ENCODE measurements at regions not wholly inside any gene's neighbourhood (a gene's known extent, or its start where the extent isn't known, plus 50 kb on each side); places are given as distances from the start of the nearest gene placed in this dataset.

- Histone ChIP-seq H2AK5ac (ENCODE audit: low read length) (no peak overlapping the region), H3K27ac (ENCODE audit: low read depth, low read length) (no peak overlapping the region), H3K79me1 (ENCODE audit: low read length) (no peaks in the 10 kb centered on the region), H3K79me2 (ENCODE audit: control insufficient read depth, insufficient read depth, low read length, poor library complexity) (no peaks in the 10 kb centered on the region), H3K27me3 (ENCODE audit: insufficient read depth, low read length) (no peaks in the 10 kb centered on the region), H3K4me2 (ENCODE audit: low read length) (no peak overlapping the region), H3K14ac (ENCODE audit: low read length) (no peak overlapping the region), H3K4me1 (ENCODE audit: control insufficient read depth in 1 of 2, insufficient read depth in 2 of 2, low read length in 2 of 2) (no peaks in the 10 kb centered on the region), H4K91ac (ENCODE audit: low read depth, low read length) (no peak overlapping the region), H3K9ac (ENCODE audit: low read length) (no peak overlapping the region), H3K4me3 (ENCODE audit: low read depth, low read length) (no peak overlapping the region), H3K18ac (ENCODE audit: low read length) (no peak overlapping the region), H2BK12ac (ENCODE audit: low read length) (no peak overlapping the region), H4K8ac (ENCODE audit: low read depth, low read length) (no peak overlapping the region), H2BK5ac (ENCODE audit: low read depth, low read length, poor library complexity) (no peak overlapping the region), H3K36me3 (ENCODE audit: control insufficient read depth in 1 of 2, insufficient read depth in 2 of 2, low read length in 2 of 2) (no peaks in the 10 kb centered on the region), H4K12ac (ENCODE audit: low read depth, low read length) (no peak overlapping the region), H2BK120ac (ENCODE audit: insufficient read depth, low read length, poor library complexity) (no peak overlapping the region), H2AFZ (ENCODE audit: insufficient read depth, low read length, poor library complexity) (no peak overlapping the region), H3K4ac (ENCODE audit: low read depth, low read length) (no peak overlapping the region), H3K23ac (ENCODE audit: low read length) (no peak overlapping the region), H3K9me3 (ENCODE audit: insufficient read depth, low read depth, low read length) (no peaks in the 10 kb centered on the region)
- DNase-seq: no peak
- no CpG with 5 or more reads among the region's 3 CpGs for WGBS (ENCODE audit: extremely low coverage, insufficient coverage, insufficient read length)
These were observed 1672.4 kb downstream of the KCNT2 start for GRCh38 chr1:194935864-194936263.

- Histone ChIP-seq H3K4me2 (ENCODE audit: low read length) (no peak overlapping the region), H3K4ac (ENCODE audit: low read depth, low read length) (no peak overlapping the region), H2BK12ac (ENCODE audit: low read length) (no peak overlapping the region), H3K79me1 (ENCODE audit: low read length) (no peaks in the 10 kb centered on the region), H2AFZ (ENCODE audit: insufficient read depth, low read length, poor library complexity) (no peak overlapping the region), H3K79me2 (ENCODE audit: control insufficient read depth, insufficient read depth, low read length, poor library complexity) (no peaks in the 10 kb centered on the region), H3K4me3 (ENCODE audit: low read depth, low read length) (no peak overlapping the region), H3K27ac (ENCODE audit: low read depth, low read length) (no peak overlapping the region), H3K9me3 (ENCODE audit: insufficient read depth, low read depth, low read length) (no peaks in the 10 kb centered on the region), H3K27me3 (ENCODE audit: insufficient read depth, low read length) (no peaks in the 10 kb centered on the region), H3K18ac (ENCODE audit: low read length) (no peak overlapping the region), H4K91ac (ENCODE audit: low read depth, low read length) (no peak overlapping the region), H2AK5ac (ENCODE audit: low read length) (no peak overlapping the region), H3K36me3 (ENCODE audit: control insufficient read depth in 1 of 2, insufficient read depth in 2 of 2, low read length in 2 of 2) (no peaks in the 10 kb centered on the region), H4K8ac (ENCODE audit: low read depth, low read length) (no peak overlapping the region), H3K4me1 (ENCODE audit: control insufficient read depth in 1 of 2, insufficient read depth in 2 of 2, low read length in 2 of 2) (no peaks in the 10 kb centered on the region), H2BK5ac (ENCODE audit: low read depth, low read length, poor library complexity) (no peak overlapping the region), H2BK120ac (ENCODE audit: insufficient read depth, low read length, poor library complexity) (no peak overlapping the region), H3K23ac (ENCODE audit: low read length) (no peak overlapping the region), H3K14ac (ENCODE audit: low read length) (no peak overlapping the region), H3K9ac (ENCODE audit: low read length) (no peak overlapping the region), H4K12ac (ENCODE audit: low read depth, low read length) (no peak overlapping the region)
- no peak for DNase-seq
- no CpG with 5 or more reads among the region's 1 CpG for WGBS (ENCODE audit: extremely low coverage, insufficient coverage, insufficient read length)
These were observed 1677.1 kb downstream of the KCNT2 start for GRCh38 chr1:194931166-194931565.

- Histone ChIP-seq H4K12ac (ENCODE audit: low read depth, low read length) (no peak overlapping the region), H3K4me2 (ENCODE audit: low read length) (no peak overlapping the region), H2AFZ (ENCODE audit: insufficient read depth, low read length, poor library complexity) (no peak overlapping the region), H3K4me3 (ENCODE audit: low read depth, low read length) (no peak overlapping the region), H3K27me3 (ENCODE audit: insufficient read depth, low read length) (no peaks in the 10 kb centered on the region), H3K23ac (ENCODE audit: low read length) (no peak overlapping the region), H3K4me1 (ENCODE audit: control insufficient read depth in 1 of 2, insufficient read depth in 2 of 2, low read length in 2 of 2) (no peaks in the 10 kb centered on the region), H2BK12ac (ENCODE audit: low read length) (no peak overlapping the region), H2AK5ac (ENCODE audit: low read length) (no peak overlapping the region), H2BK120ac (ENCODE audit: insufficient read depth, low read length, poor library complexity) (no peak overlapping the region), H4K8ac (ENCODE audit: low read depth, low read length) (no peak overlapping the region), H3K36me3 (ENCODE audit: control insufficient read depth in 1 of 2, insufficient read depth in 2 of 2, low read length in 2 of 2) (no peaks in the 10 kb centered on the region), H3K4ac (ENCODE audit: low read depth, low read length) (no peak overlapping the region), H3K18ac (ENCODE audit: low read length) (no peak overlapping the region), H4K91ac (ENCODE audit: low read depth, low read length) (no peak overlapping the region), H3K9me3 (ENCODE audit: insufficient read depth, low read depth, low read length) (no peaks in the 10 kb centered on the region), H3K14ac (ENCODE audit: low read length) (no peak overlapping the region), H3K27ac (ENCODE audit: low read depth, low read length) (no peak overlapping the region), H3K79me1 (ENCODE audit: low read length) (no peaks in the 10 kb centered on the region), H3K79me2 (ENCODE audit: control insufficient read depth, insufficient read depth, low read length, poor library complexity) (no peaks in the 10 kb centered on the region), H2BK5ac (ENCODE audit: low read depth, low read length, poor library complexity) (no peak overlapping the region), H3K9ac (ENCODE audit: low read length) (no peak overlapping the region)
- no peak for DNase-seq
- no CpG with 5 or more reads among the region's 2 CpGs for WGBS (ENCODE audit: extremely low coverage, insufficient coverage, insufficient read length)
These were observed 1678.1 kb downstream of the KCNT2 start for GRCh38 chr1:194930132-194930531.

- Histone ChIP-seq H3K4me1 (ENCODE audit: control insufficient read depth in 1 of 2, insufficient read depth in 2 of 2, low read length in 2 of 2) (no peaks in the 10 kb centered on the region), H3K4me3 (ENCODE audit: low read depth, low read length) (no peak overlapping the region), H3K23ac (ENCODE audit: low read length) (no peak overlapping the region), H3K27ac (ENCODE audit: low read depth, low read length) (no peak overlapping the region), H4K12ac (ENCODE audit: low read depth, low read length) (no peak overlapping the region), H3K79me1 (ENCODE audit: low read length) (no peaks in the 10 kb centered on the region), H3K18ac (ENCODE audit: low read length) (no peak overlapping the region), H4K8ac (ENCODE audit: low read depth, low read length) (no peak overlapping the region), H2BK120ac (ENCODE audit: insufficient read depth, low read length, poor library complexity) (no peak overlapping the region), H2AFZ (ENCODE audit: insufficient read depth, low read length, poor library complexity) (no peak overlapping the region), H3K79me2 (ENCODE audit: control insufficient read depth, insufficient read depth, low read length, poor library complexity) (no peaks in the 10 kb centered on the region), H3K9ac (ENCODE audit: low read length) (no peak overlapping the region), H3K4me2 (ENCODE audit: low read length) (no peak overlapping the region), H3K9me3 (ENCODE audit: insufficient read depth, low read depth, low read length) (no peaks in the 10 kb centered on the region), H2BK5ac (ENCODE audit: low read depth, low read length, poor library complexity) (no peak overlapping the region), H3K36me3 (ENCODE audit: control insufficient read depth in 1 of 2, insufficient read depth in 2 of 2, low read length in 2 of 2) (no peaks in the 10 kb centered on the region), H2AK5ac (ENCODE audit: low read length) (no peak overlapping the region), H3K14ac (ENCODE audit: low read length) (no peak overlapping the region), H3K27me3 (ENCODE audit: insufficient read depth, low read length) (no peaks in the 10 kb centered on the region), H2BK12ac (ENCODE audit: low read length) (no peak overlapping the region), H4K91ac (ENCODE audit: low read depth, low read length) (no peak overlapping the region), H3K4ac (ENCODE audit: low read depth, low read length) (no peak overlapping the region)
- DNase-seq: peak in 1 of 2 donors; percentile 34
These were observed 1678.9 kb downstream of the KCNT2 start for GRCh38 chr1:194929357-194929756.
